GM12875 (cell line): ENCODE measurements at regions not wholly inside any gene's neighbourhood (a gene's known extent, or its start where the extent isn't known, plus 50 kb on each side); places are given as distances from the start of the nearest gene placed in this dataset.

Source experiments
- H3K4me3 ChIP-seq: one replicate; pipeline ENCODE4 v1.5.1; 2011; ENCODE audit warnings: low read depth, low read length, control low read depth
- TF ChIP-seq, protein P1 (sequence below): IDR thresholded peaks from 2 replicates; pipeline ENCODE4 v1.5.1; 2011; ENCODE audit warnings: low read depth, mild to moderate bottlenecking, control low read depth, inconsistent platforms, low read length, moderate library complexity, borderline replicate concordance; ENCODE audit not compliant: insufficient read depth

DNA sequence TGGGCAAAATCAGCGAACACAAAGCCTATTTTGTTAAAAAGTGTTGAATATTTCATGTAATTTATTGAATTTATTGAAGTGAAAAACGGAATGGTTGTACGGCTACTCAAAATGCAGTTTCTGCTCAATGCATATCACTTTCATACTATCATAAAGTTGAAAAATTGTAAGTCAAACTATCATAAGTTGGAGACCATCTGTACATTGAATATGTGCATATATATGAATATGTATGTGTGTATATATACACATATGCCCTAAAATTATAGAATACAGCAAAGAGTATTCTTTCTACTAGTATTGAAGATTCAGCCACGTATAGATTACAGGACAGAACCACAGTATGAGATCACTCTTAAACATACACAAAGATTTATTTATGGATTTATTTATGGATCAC lies 499.0 kb upstream of the SULF2 start:
- no peak overlapping the region for H3K4me3 ChIP-seq
- TF ChIP-seq, protein P1, sequence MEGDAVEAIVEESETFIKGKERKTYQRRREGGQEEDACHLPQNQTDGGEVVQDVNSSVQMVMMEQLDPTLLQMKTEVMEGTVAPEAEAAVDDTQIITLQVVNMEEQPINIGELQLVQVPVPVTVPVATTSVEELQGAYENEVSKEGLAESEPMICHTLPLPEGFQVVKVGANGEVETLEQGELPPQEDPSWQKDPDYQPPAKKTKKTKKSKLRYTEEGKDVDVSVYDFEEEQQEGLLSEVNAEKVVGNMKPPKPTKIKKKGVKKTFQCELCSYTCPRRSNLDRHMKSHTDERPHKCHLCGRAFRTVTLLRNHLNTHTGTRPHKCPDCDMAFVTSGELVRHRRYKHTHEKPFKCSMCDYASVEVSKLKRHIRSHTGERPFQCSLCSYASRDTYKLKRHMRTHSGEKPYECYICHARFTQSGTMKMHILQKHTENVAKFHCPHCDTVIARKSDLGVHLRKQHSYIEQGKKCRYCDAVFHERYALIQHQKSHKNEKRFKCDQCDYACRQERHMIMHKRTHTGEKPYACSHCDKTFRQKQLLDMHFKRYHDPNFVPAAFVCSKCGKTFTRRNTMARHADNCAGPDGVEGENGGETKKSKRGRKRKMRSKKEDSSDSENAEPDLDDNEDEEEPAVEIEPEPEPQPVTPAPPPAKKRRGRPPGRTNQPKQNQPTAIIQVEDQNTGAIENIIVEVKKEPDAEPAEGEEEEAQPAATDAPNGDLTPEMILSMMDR = no peak

DNA sequence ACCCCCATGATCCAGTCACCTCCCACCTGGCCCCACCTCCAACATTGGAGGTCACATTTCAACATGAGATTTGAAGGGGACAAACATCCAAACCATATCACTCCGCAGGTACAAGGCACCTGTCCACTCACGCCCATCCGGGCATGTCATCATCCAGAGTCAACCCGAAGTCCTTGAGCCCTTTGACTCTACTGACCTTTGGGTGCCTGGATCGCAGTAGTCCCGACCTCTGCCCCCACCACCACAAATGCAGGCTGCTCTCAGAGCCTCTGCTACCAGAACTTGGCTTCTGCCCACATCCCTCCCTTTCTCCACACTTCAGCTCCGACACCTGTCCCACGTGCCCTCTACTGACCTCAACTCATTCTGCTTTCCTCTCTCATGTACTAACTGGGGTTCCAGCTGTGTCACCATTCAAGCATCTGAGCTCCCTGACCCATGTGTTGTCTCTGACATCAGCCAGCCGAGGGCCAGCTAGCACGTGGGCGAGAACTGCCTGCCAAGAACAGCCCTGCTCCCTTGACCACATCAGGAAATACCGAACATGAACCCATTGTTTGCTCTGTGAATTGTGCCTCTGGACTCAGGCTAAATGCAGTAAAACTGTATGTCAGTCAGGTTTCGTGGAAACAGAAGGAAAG lies 498.3 kb upstream of the SULF2 start:
- TF ChIP-seq, protein P1 = no peak
- no peak overlapping the region for H3K4me3 ChIP-seq

DNA sequence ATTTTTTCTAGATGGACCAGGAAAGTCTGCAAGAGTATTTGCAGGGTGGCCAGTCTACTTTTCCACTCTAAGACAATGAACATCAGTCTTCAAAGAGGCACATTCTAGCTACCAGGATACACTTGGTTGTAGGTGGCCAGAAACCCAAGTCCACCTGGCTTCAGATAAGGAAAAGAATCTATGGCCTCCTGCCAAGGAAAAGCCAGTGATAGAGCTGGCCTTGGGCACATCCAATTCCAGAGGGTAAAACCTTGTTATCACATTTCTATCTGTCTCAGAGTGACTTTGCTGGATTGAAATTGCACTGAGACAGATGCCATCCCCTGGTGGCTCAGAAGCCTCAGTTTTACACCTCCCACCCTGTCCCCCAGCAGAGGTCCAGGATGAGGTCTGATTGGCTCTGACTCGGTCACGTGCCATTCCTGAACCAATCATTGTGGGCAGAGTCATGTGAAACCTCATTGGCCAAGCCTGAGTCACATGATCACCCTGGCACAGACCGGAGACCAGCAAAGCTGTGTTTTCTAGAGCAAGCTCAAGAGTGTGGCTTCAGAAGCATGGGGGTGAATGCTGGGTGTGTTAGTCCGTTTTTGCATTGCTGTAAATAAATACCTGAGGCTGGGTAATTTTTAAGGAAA lies 497.4 kb upstream of the SULF2 start:
- TF ChIP-seq, protein P1 = no peak
- H3K4me3 ChIP-seq = no peak overlapping the region

DNA sequence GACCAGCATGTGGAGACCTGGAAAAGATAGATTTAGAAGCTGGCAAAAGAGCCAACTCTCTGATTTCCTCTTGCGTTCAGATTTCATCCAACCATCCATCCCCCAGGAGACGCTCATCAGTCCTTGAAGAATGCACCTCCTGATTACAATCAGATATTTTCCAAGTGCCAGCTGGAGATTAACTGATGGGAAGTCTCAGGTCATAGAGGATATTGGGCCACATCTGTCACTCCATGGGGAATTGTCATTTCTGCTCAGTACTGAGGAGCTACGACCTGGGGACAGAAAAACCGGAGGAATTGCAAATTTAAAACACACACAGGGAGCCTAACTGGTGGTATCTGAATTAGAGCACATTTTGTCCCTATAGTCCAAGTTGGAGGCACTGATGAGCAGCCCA lies 496.2 kb upstream of the SULF2 start:
- H3K4me3 ChIP-seq = no peak overlapping the region
- TF ChIP-seq, protein P1 = no peak

DNA sequence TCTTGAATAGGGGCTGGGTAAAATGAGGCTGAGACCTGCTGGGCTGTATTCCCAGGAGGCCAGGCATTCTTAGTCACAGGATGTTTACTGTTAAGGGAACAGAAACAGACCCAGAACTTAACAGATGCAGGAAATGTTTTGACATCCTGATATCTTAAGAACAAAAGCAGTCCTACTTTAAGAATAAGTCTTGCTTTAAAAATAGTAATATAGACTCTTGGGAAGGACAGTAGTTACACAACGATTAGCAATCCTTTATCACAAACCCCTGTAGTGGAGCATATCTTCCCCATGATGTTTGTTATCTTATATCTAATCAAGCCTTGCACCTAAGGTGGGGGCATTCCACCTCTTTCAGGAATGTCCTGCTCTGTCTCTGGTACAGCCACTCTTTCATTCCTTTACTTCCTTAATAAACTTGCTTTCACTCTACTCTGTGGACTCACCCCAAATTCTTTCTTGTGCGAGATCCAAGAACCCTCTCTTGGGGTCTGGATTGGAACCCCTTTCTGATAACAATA lies 493.7 kb upstream of the SULF2 start:
- TF ChIP-seq, protein P1 = no peak
- no peak overlapping the region for H3K4me3 ChIP-seq

DNA sequence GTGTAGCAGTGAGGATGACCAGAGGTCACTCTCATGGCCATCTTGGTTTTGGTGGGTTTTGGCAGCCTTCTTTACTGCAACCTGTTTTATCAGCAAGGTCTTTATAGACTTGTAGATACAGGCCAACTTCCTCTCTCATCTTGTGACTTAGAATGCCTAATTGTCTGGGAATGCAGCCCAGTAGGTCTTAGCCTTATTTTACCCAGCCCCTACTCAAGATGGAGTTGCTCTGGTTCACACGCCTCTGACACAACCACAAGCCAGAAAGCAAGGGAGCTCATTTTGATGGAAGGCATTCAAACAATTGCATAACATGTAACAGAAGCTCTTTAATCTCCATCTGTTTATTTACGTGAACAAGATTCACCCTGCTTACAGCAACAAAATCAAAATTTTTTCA lies 492.0 kb upstream of the SULF2 start:
- H3K4me3 ChIP-seq = no peak overlapping the region
- TF ChIP-seq, protein P1 = no peak

DNA sequence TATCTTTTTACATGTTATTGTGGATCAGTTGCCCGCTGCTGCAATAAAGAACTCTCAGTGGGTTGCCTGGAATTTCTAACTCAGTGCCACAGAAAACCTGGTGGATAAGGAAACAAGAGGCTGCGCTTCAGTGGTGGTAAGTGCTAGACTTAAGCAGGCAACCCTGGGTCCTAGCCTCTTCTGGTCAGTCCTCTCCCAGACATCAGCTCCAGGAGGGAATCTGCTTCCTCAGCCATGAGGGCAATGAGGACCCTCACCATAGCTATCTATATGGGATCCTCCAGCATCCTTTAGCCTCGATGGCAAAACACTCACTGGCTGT lies 490.7 kb upstream of the SULF2 start:
- H3K4me3 ChIP-seq = no peak overlapping the region
- TF ChIP-seq, protein P1 = no peak
